ENCODE measurements at regions not wholly inside any gene's neighbourhood (a gene's known extent, or its start where the extent isn't known, plus 50 kb on each side); places are given as distances from the start of the nearest gene placed in this dataset.
"Not testable (repeated sequence)": the region's sequence is repeated elsewhere in the genome, so short reads cannot be mapped to it uniquely, and the experiment has no call there.

GRCh38 chr5:106574820-106575219 lies 1095.9 kb downstream of the EFNA5 start:
- DNase-seq (ENCODE audit: low spot score) = no peak

- no peak for DNase-seq (ENCODE audit: low spot score)
Measured at GRCh38 chr5:106566031-106566430, 1104.7 kb downstream of the EFNA5 start.

- DNase-seq (ENCODE audit: low spot score) = no peak
Measured at GRCh38 chr5:106545325-106545724, 1125.4 kb downstream of the EFNA5 start.

GRCh38 chr5:106543330-106543729 lies 1127.4 kb downstream of the EFNA5 start:
- no peak for DNase-seq (ENCODE audit: low spot score)

- no peak for DNase-seq (ENCODE audit: low spot score)
Measured at GRCh38 chr5:106530150-106530549, 1140.6 kb downstream of the EFNA5 start.

- no peak for DNase-seq (ENCODE audit: low spot score)
Measured at GRCh38 chr5:106525438-106525837, 1145.3 kb downstream of the EFNA5 start.

- DNase-seq (ENCODE audit: low spot score) = no peak
Measured at GRCh38 chr5:106523852-106524251, 1146.9 kb downstream of the EFNA5 start.

GRCh38 chr5:106522296-106522695 lies 1148.4 kb downstream of the EFNA5 start:
- DNase-seq (ENCODE audit: low spot score) = no peak

GRCh38 chr5:106521701-106522100 lies 1149.0 kb downstream of the EFNA5 start:
- DNase-seq (ENCODE audit: low spot score) = peak; percentile 62

GRCh38 chr5:106510321-106510720 lies 1160.4 kb downstream of the EFNA5 start:
- DNase-seq (ENCODE audit: low spot score) = no peak

- no peak for DNase-seq (ENCODE audit: low spot score)
Measured at GRCh38 chr5:106508894-106509293, 1161.8 kb downstream of the EFNA5 start.

- DNase-seq (ENCODE audit: low spot score) = no peak
Measured at GRCh38 chr5:106493910-106494309, 1176.8 kb downstream of the EFNA5 start.

- DNase-seq (ENCODE audit: low spot score) = no peak
Measured at GRCh38 chr5:106489004-106489403, 1181.7 kb downstream of the EFNA5 start.

GRCh38 chr5:106488407-106488806 lies 1182.3 kb downstream of the EFNA5 start:
- DNase-seq (ENCODE audit: low spot score) = no peak

- no peak for DNase-seq (ENCODE audit: low spot score)
Measured at GRCh38 chr5:106481374-106481773, 1189.4 kb downstream of the EFNA5 start.

- no peak for DNase-seq (ENCODE audit: low spot score)
Measured at GRCh38 chr5:106476630-106477029, 1194.1 kb downstream of the EFNA5 start.

GRCh38 chr5:106474066-106474465 lies 1196.7 kb downstream of the EFNA5 start:
- DNase-seq (ENCODE audit: low spot score) = no peak

GRCh38 chr5:106459541-106459940 lies 1211.2 kb downstream of the EFNA5 start:
- no peak for DNase-seq (ENCODE audit: low spot score)

GRCh38 chr5:106454651-106455415 lies 1215.9 kb downstream of the EFNA5 start:
- peak; percentile 58 for DNase-seq (ENCODE audit: low spot score)

- no peak for DNase-seq (ENCODE audit: low spot score)
Measured at GRCh38 chr5:106454050-106454449, 1216.7 kb downstream of the EFNA5 start.

- DNase-seq (ENCODE audit: low spot score) = no peak
Measured at GRCh38 chr5:106451998-106452397, 1218.7 kb downstream of the EFNA5 start.

- no peak for DNase-seq (ENCODE audit: low spot score)
Measured at GRCh38 chr5:106443746-106444145, 1227.0 kb downstream of the EFNA5 start.

GRCh38 chr5:106435185-106435584 lies 1235.6 kb downstream of the EFNA5 start:
- no peak for DNase-seq (ENCODE audit: low spot score)

GRCh38 chr5:106430733-106431132 lies 1240.0 kb downstream of the EFNA5 start:
- DNase-seq (ENCODE audit: low spot score) = not testable (repeated sequence)
